ENCODE measurements at regions not wholly inside any gene's neighbourhood (a gene's known extent, or its start where the extent isn't known, plus 50 kb on each side); places are given as distances from the start of the nearest gene placed in this dataset.

GRCh38 chr12:125206711-125207110, 141.5 kb downstream of the AACS start:
- no peak for TF ChIP-seq CTCF (IDR thresholded peaks at IDR 0.05; ENCODE audit: poor library complexity, severe bottlenecking)
- TF ChIP-seq EZH2 (IDR thresholded peaks at IDR 0.05; ENCODE audit: borderline replicate concordance, insufficient read depth, low read length, poor library complexity, severe bottlenecking): no peak
- no peak for TF ChIP-seq EP300 (conservative IDR thresholded peaks at IDR 0.05; ENCODE audit: poor library complexity, severe bottlenecking)
- no peak for TF ChIP-seq RAD21 (conservative IDR thresholded peaks at IDR 0.05)
- TF ChIP-seq MXI1 (conservative IDR thresholded peaks at IDR 0.05; ENCODE audit: poor library complexity, severe bottlenecking): no peak
- no peak for TF ChIP-seq REST (IDR thresholded peaks at IDR 0.05; ENCODE audit: borderline replicate concordance)
- TF ChIP-seq POLR2AphosphoS5 (IDR thresholded peaks at IDR 0.05): no peak
- no peak for TF ChIP-seq TAF1 (IDR thresholded peaks at IDR 0.05; ENCODE audit: low read depth)
